Loucy (cell line): ENCODE measurements at regions not wholly inside any gene's neighbourhood (a gene's known extent, or its start where the extent isn't known, plus 50 kb on each side); places are given as distances from the start of the nearest gene placed in this dataset.

Source experiments
- H2AFZ ChIP-seq: fragments of 200-600 bp; sonication (generic); 2 replicates; pipeline ENCODE4 v1.6.0; 2016; ENCODE audit warnings: antibody characterized with exemption, mild to moderate bottlenecking, low read length, moderate library complexity
- H3F3A ChIP-seq: fragments of 200-600 bp; 2 replicates; pipeline ENCODE4 v1.6.0; 2016; ENCODE audit warnings: antibody characterized with exemption, low read depth, mild to moderate bottlenecking
- H3K27me3 ChIP-seq: fragments of 200-600 bp; sonication (generic); 2 replicates; pipeline ENCODE4 v1.6.1; 2014; ENCODE audit warnings: low read length, mild to moderate bottlenecking; ENCODE audit not compliant: insufficient read depth, poor library complexity, severe bottlenecking
- H3K36me3 ChIP-seq: fragments of 200-600 bp; sonication (generic); 2 replicates; pipeline ENCODE4 v1.6.1; 2016; ENCODE audit warnings: low read length; ENCODE audit not compliant: insufficient read depth
- H3K4me1 ChIP-seq: fragments of 200-600 bp; sonication (generic); 2 replicates; pipeline ENCODE4 v1.5.1; 2014; ENCODE audit warnings: low read length, mild to moderate bottlenecking; ENCODE audit not compliant: insufficient read depth, poor library complexity, severe bottlenecking
- H3K4me2 ChIP-seq: fragments of 200-600 bp; sonication (generic); 2 replicates; pipeline ENCODE4 v1.6.0; 2014; ENCODE audit warnings: antibody characterized with exemption, low read length, low read depth, mild to moderate bottlenecking; ENCODE audit not compliant: poor library complexity, severe bottlenecking
- H3K4me3 ChIP-seq: fragments of 200-600 bp; sonication (generic); 2 replicates; pipeline ENCODE4 v1.5.1; 2014; ENCODE audit warnings: low read length, mild to moderate bottlenecking, mixed read lengths; ENCODE audit not compliant: poor library complexity, severe bottlenecking
- H3K79me2 ChIP-seq: fragments of 200-600 bp; sonication (generic); 2 replicates; pipeline ENCODE4 v1.6.1; 2014; ENCODE audit warnings: low read length; ENCODE audit not compliant: insufficient read depth
- H3K9ac ChIP-seq: fragments of 200-600 bp; sonication (generic); 2 replicates; pipeline ENCODE4 v1.6.0; 2014; ENCODE audit warnings: mild to moderate bottlenecking, low read depth, low read length, moderate library complexity; ENCODE audit not compliant: poor library complexity, severe bottlenecking
- H3K9me2 ChIP-seq: fragments of 200-600 bp; sonication (generic); replicated peaks from 2 replicates; pipeline ENCODE4 v1.6.1; 2016; ENCODE audit warnings: low read depth, low read length, mixed read lengths
- H3K9me3 ChIP-seq: fragments of 200-600 bp; sonication (generic); 2 replicates; pipeline ENCODE4 v1.6.1; 2014; ENCODE audit warnings: mild to moderate bottlenecking, antibody characterized with exemption, low read length, low read depth; ENCODE audit not compliant: insufficient read depth
- H4K20me1 ChIP-seq: fragments of 200-600 bp; sonication (generic); 2 replicates; pipeline ENCODE4 v1.6.0; 2014; ENCODE audit warnings: antibody characterized with exemption, low read length, mild to moderate bottlenecking; ENCODE audit not compliant: insufficient read depth, poor library complexity, severe bottlenecking
- CTCF ChIP-seq: fragments of 200-600 bp; sonication (generic); conservative IDR thresholded peaks from 2 replicates; pipeline ENCODE4 v1.5.1; 2014; ENCODE audit warnings: mild to moderate bottlenecking, antibody characterized with exemption, low read length
- EZH2phosphoT487 ChIP-seq: fragments of 200-600 bp; IDR thresholded peaks from 2 replicates; pipeline ENCODE4 v1.6.1; 2018; ENCODE audit warnings: antibody characterized with exemption, mild to moderate bottlenecking, moderate library complexity, borderline replicate concordance

- Histone ChIP-seq H3K79me2 (no peaks in the 10 kb centered on the region), H3K4me1 (no peaks in the 10 kb centered on the region), H3K9me3 (no peaks in the 10 kb centered on the region), H3F3A (no peaks in the 10 kb centered on the region), H3K36me3 (no peaks in the 10 kb centered on the region), H3K4me3 (no peak overlapping the region), H3K27me3 (no peaks in the 10 kb centered on the region), H3K9me2 (no peaks in the 10 kb centered on the region), H3K9ac (no peak overlapping the region), H3K4me2 (no peak overlapping the region), H4K20me1 (no peaks in the 10 kb centered on the region), H2AFZ (no peak overlapping the region)
- TF ChIP-seq EZH2phosphoT487, result no peak
- no peak for TF ChIP-seq CTCF
Measured at GRCh38 chr3:34362910-34363309, 564.5 kb downstream of the PDCD6IP start.

- H3K27me3 ChIP-seq, result no peaks in the 10 kb centered on the region
- no peak for TF ChIP-seq EZH2phosphoT487
- TF ChIP-seq CTCF, result no peak
- no peaks in the 10 kb centered on the region for H3K79me2 ChIP-seq
- H3F3A ChIP-seq, result no peaks in the 10 kb centered on the region
- H3K9me3 ChIP-seq, result no peaks in the 10 kb centered on the region
- no peak overlapping the region for H3K4me3 ChIP-seq
- no peaks in the 10 kb centered on the region for H3K9me2 ChIP-seq
- H2AFZ ChIP-seq, result no peak overlapping the region
- no peaks in the 10 kb centered on the region for H4K20me1 ChIP-seq
- H3K9ac ChIP-seq, result no peak overlapping the region
- no peaks in the 10 kb centered on the region for H3K4me1 ChIP-seq
- no peaks in the 10 kb centered on the region for H3K36me3 ChIP-seq
- no peak overlapping the region for H3K4me2 ChIP-seq
Measured at GRCh38 chr3:34363881-34364280, 565.5 kb downstream of the PDCD6IP start.

GRCh38 chr3:34364335-34364734 is 565.9 kb downstream of the PDCD6IP start:
- TF ChIP-seq CTCF (no peak), EZH2phosphoT487 (no peak)

More at GRCh38 chr3:34364335-34364734, 565.9 kb downstream of the PDCD6IP start:
- H4K20me1 ChIP-seq, result no peaks in the 10 kb centered on the region
- H3K4me2 ChIP-seq, result no peak overlapping the region
- H2AFZ ChIP-seq, result no peak overlapping the region
- H3K27me3 ChIP-seq, result no peaks in the 10 kb centered on the region
- no peak overlapping the region for H3K9ac ChIP-seq
- H3K4me1 ChIP-seq, result no peaks in the 10 kb centered on the region
- H3K9me3 ChIP-seq, result no peaks in the 10 kb centered on the region
- no peaks in the 10 kb centered on the region for H3F3A ChIP-seq
- no peaks in the 10 kb centered on the region for H3K79me2 ChIP-seq
- H3K9me2 ChIP-seq, result no peaks in the 10 kb centered on the region
- H3K4me3 ChIP-seq, result no peak overlapping the region
- H3K36me3 ChIP-seq, result no peaks in the 10 kb centered on the region
